ENCODE measurements at regions not wholly inside any gene's neighbourhood (a gene's known extent, or its start where the extent isn't known, plus 50 kb on each side); places are given as distances from the start of the nearest gene placed in this dataset.

GRCh38 chr4:146072376-146072775, 103.1 kb upstream of the LSM6 start:
- H3K9me3 Mint-ChIP-seq = no peaks in the 10 kb centered on the region
- H3K4me3 Mint-ChIP-seq = no peak overlapping the region
- Histone ChIP-seq H3K9me3 (ENCODE audit: control insufficient read depth, insufficient read depth, low read length) (no peaks in the 10 kb centered on the region), H3K4me1 (ENCODE audit: control insufficient read depth, insufficient read depth, low read length) (no peaks in the 10 kb centered on the region), H3K27me3 (ENCODE audit: control insufficient read depth, insufficient read depth, low read length) (no peaks in the 10 kb centered on the region), H3K4me3 (ENCODE audit: low read length) (no peak overlapping the region), H3K27ac (ENCODE audit: low read length) (no peak overlapping the region), H3K36me3 (ENCODE audit: control insufficient read depth, insufficient read depth, low read length) (no peaks in the 10 kb centered on the region)
- no peak overlapping the region for H3K27ac Mint-ChIP-seq
- 88% methylated on average over 1 of the region's 1 CpG for WGBS (ENCODE audit: insufficient coverage)
- ATAC-seq = no peak
- no peaks in the 10 kb centered on the region for H3K36me3 Mint-ChIP-seq
- intact Hi-C loops (cut with micrococcal nuclease) = no loop called here
- DNase-seq = no peak
- H3K27me3 Mint-ChIP-seq (ENCODE audit: low read depth in 2 of 2) = peaks cover 9 to 11% of the 10 kb centered on the region in 2 donors
- no peaks in the 10 kb centered on the region for H3K4me1 Mint-ChIP-seq
- no peak for TF ChIP-seq CTCF (IDR thresholded peaks at IDR 0.05)

DNA sequence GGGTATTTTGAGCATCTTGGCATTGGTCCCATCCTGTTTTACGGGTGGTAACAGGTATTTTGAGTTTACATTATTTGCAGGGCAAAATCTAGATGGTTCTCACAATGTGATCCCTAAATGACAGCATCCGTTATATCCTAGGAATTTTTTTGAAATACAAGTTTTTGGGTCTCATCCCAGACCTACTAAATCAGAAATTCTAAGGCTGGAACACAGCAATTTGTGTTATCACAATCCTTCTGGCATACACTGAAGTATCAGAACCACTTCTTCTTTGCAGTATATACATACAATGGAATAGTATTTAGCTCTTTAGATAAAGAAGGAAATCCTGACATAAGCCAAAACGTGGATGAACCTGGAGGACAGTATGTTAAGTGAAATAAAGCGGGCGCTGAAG, 104.1 kb upstream of the LSM6 start:
- Mint-ChIP-seq H3K4me3 (no peak overlapping the region), H3K36me3 (no peaks in the 10 kb centered on the region), H3K27ac (no peak overlapping the region), H3K4me1 (no peaks in the 10 kb centered on the region), H3K9me3 (no peaks in the 10 kb centered on the region), H3K27me3 (ENCODE audit: low read depth in 2 of 2) (peaks cover under 1 to 12% of the 10 kb centered on the region in 2 donors)
- H3K27ac ChIP-seq (ENCODE audit: low read length) = no peak overlapping the region
- no peak overlapping the region for H3K4me3 ChIP-seq (ENCODE audit: low read length)
- no peaks in the 10 kb centered on the region for H3K4me1 ChIP-seq (ENCODE audit: control insufficient read depth, insufficient read depth, low read length)
- TF ChIP-seq CTCF (IDR thresholded peaks at IDR 0.05) = no peak
- intact Hi-C loops (cut with micrococcal nuclease) = no loop called here
- no peaks in the 10 kb centered on the region for H3K27me3 ChIP-seq (ENCODE audit: control insufficient read depth, insufficient read depth, low read length)
- ATAC-seq (no peak), DNase-seq (no peak)
- no peaks in the 10 kb centered on the region for H3K36me3 ChIP-seq (ENCODE audit: control insufficient read depth, insufficient read depth, low read length)
- no peaks in the 10 kb centered on the region for H3K9me3 ChIP-seq (ENCODE audit: control insufficient read depth, insufficient read depth, low read length)
- 81% methylated on average over 5 of the region's 5 CpGs for WGBS (ENCODE audit: insufficient coverage)

- intact Hi-C loops (cut with micrococcal nuclease) = no loop called here
- Histone ChIP-seq H3K36me3 (ENCODE audit: control insufficient read depth, insufficient read depth, low read length) (no peaks in the 10 kb centered on the region), H3K4me3 (ENCODE audit: low read length) (no peak overlapping the region), H3K9me3 (ENCODE audit: control insufficient read depth, insufficient read depth, low read length) (no peaks in the 10 kb centered on the region), H3K27ac (ENCODE audit: low read length) (no peak overlapping the region), H3K4me1 (ENCODE audit: control insufficient read depth, insufficient read depth, low read length) (peaks cover 3% of the 10 kb centered on the region), H3K27me3 (ENCODE audit: control insufficient read depth, insufficient read depth, low read length) (no peaks in the 10 kb centered on the region)
- TF ChIP-seq CTCF (IDR thresholded peaks at IDR 0.05) = no peak
- H3K4me1 Mint-ChIP-seq = no peaks in the 10 kb centered on the region
- H3K9me3 Mint-ChIP-seq = peaks cover 0 to 2% of the 10 kb centered on the region in 2 donors
- H3K4me3 Mint-ChIP-seq = no peak overlapping the region
- H3K27ac Mint-ChIP-seq = no peak overlapping the region
- H3K36me3 Mint-ChIP-seq = no peaks in the 10 kb centered on the region
- ATAC-seq (no peak), DNase-seq (no peak)
- H3K27me3 Mint-ChIP-seq (ENCODE audit: low read depth in 2 of 2) = peaks cover 8 to 15% of the 10 kb centered on the region in 2 donors
These were observed 112.4 kb upstream of the LSM6 start for GRCh38 chr4:146063143-146063542.

DNA sequence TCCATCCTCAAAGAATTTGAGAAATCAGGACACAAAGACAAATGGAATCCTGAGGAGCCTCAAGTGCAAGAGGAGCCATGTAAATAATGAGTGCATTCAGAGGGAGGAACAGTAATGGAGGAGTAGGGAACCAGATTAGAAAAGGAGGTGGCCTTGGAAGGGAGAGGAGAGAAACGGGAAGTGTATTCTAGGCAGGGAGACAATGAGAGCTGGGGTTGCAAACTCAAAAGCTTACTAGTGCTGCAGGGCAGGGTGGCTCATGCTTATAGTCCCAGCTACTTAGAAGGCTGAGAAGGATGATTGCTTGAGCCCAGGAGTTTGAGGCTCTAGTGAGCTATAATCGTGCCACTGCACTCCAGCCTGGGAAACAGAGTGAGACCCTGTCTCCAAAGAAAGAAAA, 113.2 kb upstream of the LSM6 start:
- 89% methylated on average over 2 of the region's 2 CpGs for WGBS (ENCODE audit: insufficient coverage)
- H3K9me3 ChIP-seq (ENCODE audit: control insufficient read depth, insufficient read depth, low read length) = no peaks in the 10 kb centered on the region
- ATAC-seq = no peak
- H3K4me3 Mint-ChIP-seq = no peak overlapping the region
- no peaks in the 10 kb centered on the region for H3K36me3 ChIP-seq (ENCODE audit: control insufficient read depth, insufficient read depth, low read length)
- DNase-seq = no peak
- intact Hi-C loops (cut with micrococcal nuclease) = no loop called here
- H3K4me1 ChIP-seq (ENCODE audit: control insufficient read depth, insufficient read depth, low read length) = peaks cover 3% of the 10 kb centered on the region
- no peak for TF ChIP-seq CTCF (IDR thresholded peaks at IDR 0.05)
- no peaks in the 10 kb centered on the region for H3K27me3 ChIP-seq (ENCODE audit: control insufficient read depth, insufficient read depth, low read length)
- no peaks in the 10 kb centered on the region for H3K36me3 Mint-ChIP-seq
- H3K4me1 Mint-ChIP-seq = no peaks in the 10 kb centered on the region
- H3K27ac ChIP-seq (ENCODE audit: low read length) = no peak overlapping the region
- peaks cover 8 to 15% of the 10 kb centered on the region in 2 donors for H3K27me3 Mint-ChIP-seq (ENCODE audit: low read depth in 2 of 2)
- no peak overlapping the region for H3K4me3 ChIP-seq (ENCODE audit: low read length)
- H3K9me3 Mint-ChIP-seq = peaks cover 0 to 2% of the 10 kb centered on the region in 2 donors
- H3K27ac Mint-ChIP-seq = no peak overlapping the region
